Mucosa of descending colon (tissue), 3 donors: ENCODE measurements at regions not wholly inside any gene's neighbourhood (a gene's known extent, or its start where the extent isn't known, plus 50 kb on each side); places are given as distances from the start of the nearest gene placed in this dataset.

ENCODE experiments used
- ATAC-seq: fragments of 200-7000 bp; cut with Tn5 transposase; one replicate; pipeline ENCODE4 v1.9.1; 2020; ENCODE audit warnings: mild to moderate bottlenecking, moderate library complexity
- DNase-seq, 3 donors: peaks; one replicate each; pipeline ENCODE4 v3.0.0-alpha.2; 2020
- H3K36me3 ChIP-seq: fragments of 200-600 bp; one replicate; pipeline ENCODE4 v1.8.0; 2021; ENCODE audit warnings: low read depth, mild to moderate bottlenecking
- H3K4me1 ChIP-seq: fragments of 200-600 bp; one replicate; pipeline ENCODE4 v1.8.0; 2021; ENCODE audit warnings: low read depth, mild to moderate bottlenecking
- H3K4me3 ChIP-seq: fragments of 200-600 bp; one replicate; pipeline ENCODE4 v1.8.0; 2021; ENCODE audit warnings: mild to moderate bottlenecking
- H3K9me3 ChIP-seq: fragments of 200-600 bp; one replicate; pipeline ENCODE4 v1.8.0; 2021; ENCODE audit warnings: mild to moderate bottlenecking
- CTCF ChIP-seq: fragments of 200-600 bp; IDR thresholded peaks from one replicate; pipeline ENCODE4 v1.8.0; 2022; ENCODE audit warnings: antibody characterized with exemption, mild to moderate bottlenecking
- intact Hi-C, 2 donors: fragments of 100-400 bp; cut with DNase I in 1 of 2; cut with micrococcal nuclease in 1 of 2; formaldehyde crosslinking; loops; one replicate each; pipeline versions ENCODE4 v1.11.0 to v1.11.1; 2022; cut with DNase I, micrococcal nuclease
- donor health status: DM: no; HTN: no; CAD: no; lungs with moderate emphysema.
- donor health status: DM: no; HTN: no; CAD: no.
- donor health status: DM: no; HTN: yes; CAD: no.

DNA sequence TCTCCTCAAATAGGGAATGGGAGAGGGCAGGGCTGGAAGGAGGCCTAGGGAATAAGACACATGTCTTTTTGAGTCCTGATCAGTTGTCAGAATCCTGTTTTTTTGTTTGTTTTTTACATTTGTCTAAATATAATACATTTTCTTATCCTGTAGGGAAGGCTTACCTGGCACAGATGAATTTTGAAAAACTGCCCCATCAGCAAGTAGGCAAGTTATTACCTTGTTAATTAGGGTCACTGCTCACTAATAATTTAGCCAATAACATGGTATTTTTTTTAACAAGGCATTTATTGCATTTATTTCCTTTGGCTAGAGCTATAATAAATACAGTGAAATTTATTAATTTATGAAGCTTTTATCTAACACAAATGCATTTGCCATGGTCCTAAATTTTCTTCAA is 423.2 kb upstream of the ONECUT1 start:
- Histone ChIP-seq H3K4me1 (no peaks in the 10 kb centered on the region), H3K9me3 (no peaks in the 10 kb centered on the region), H3K4me3 (no peak overlapping the region), H3K36me3 (no peaks in the 10 kb centered on the region)
- ATAC-seq (no peak), DNase-seq (no peak)
- TF ChIP-seq CTCF: no peak
- intact Hi-C loops: loop anchor here in 1 of 2 donors (10.0 kb wide), 1 partner anchor 61 kb away; no protein-coding TSS in a partner anchor

DNA sequence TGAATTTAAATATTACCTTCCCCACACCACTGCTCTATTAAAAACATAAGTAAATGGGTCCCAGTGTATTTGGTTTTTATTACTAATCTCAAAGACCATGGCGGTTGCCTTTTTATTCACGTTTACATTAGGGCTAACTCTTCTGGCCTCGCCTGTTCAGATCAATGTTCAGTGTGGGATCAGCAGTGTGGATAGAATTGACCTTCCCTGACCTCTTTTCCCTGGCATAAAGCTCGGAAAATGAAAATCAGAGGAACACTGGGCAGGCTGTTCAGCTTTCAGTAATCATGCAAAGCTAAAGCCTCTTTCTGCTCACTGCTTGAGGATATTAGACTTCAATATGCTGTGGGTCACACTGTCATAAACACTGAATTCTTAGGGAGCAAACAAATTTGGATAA is 422.6 kb upstream of the ONECUT1 start:
- DNase-seq (no peak), ATAC-seq (no peak)
- intact Hi-C loops: loop anchor here in 1 of 2 donors (10.0 kb wide), 1 partner anchor 62 kb away; no protein-coding TSS in a partner anchor
- TF ChIP-seq CTCF: no peak
- Histone ChIP-seq H3K36me3 (no peaks in the 10 kb centered on the region), H3K4me3 (no peak overlapping the region), H3K9me3 (no peaks in the 10 kb centered on the region), H3K4me1 (no peaks in the 10 kb centered on the region)

- TF ChIP-seq CTCF: no peak
- DNase-seq: no peak
- no peaks in the 10 kb centered on the region for H3K9me3 ChIP-seq
- no peak overlapping the region for H3K4me3 ChIP-seq
- intact Hi-C loops: loop anchor here in 1 of 2 donors (10.0 kb wide), 1 partner anchor 64 kb away; no protein-coding TSS in a partner anchor
- ATAC-seq: no peak
- no peaks in the 10 kb centered on the region for H3K4me1 ChIP-seq
- no peaks in the 10 kb centered on the region for H3K36me3 ChIP-seq
Measured at GRCh38 chr15:53210653-53211052, 420.5 kb upstream of the ONECUT1 start.

DNA sequence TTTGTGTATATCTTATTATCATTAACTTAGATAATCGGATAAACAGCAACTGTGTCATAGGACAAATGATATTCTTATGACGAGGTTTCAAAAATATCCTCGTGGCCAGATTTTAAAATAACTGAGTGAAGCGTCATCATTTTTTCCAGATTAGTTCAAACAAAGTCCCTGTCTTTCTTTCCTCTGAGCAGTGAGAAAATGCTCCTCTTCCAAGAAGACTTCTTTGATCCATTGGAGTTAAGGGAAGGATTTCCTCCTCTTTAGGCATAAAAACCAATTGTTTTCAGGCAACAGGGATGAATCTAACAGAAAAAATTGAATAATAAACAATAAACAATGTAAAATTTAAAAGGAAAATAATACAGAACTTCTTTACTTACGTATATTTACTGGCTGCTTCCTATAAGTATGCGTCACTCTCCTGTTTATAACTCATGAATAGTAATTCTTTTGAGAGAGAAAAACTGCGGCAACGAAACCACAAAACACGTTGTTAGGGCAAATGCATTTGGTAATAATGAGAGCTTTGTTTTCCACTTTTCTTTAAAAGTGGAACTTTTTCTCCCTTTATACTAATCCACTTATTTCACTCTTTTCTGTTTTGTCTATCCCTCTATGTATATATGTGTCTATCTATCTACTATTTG is 419.4 kb upstream of the ONECUT1 start:
- Histone ChIP-seq H3K9me3 (no peaks in the 10 kb centered on the region), H3K36me3 (no peaks in the 10 kb centered on the region), H3K4me3 (no peak overlapping the region), H3K4me1 (no peaks in the 10 kb centered on the region)
- DNase-seq (no peak), ATAC-seq (no peak)
- intact Hi-C loops: loop anchor here in 1 of 2 donors (10.0 kb wide), 1 partner anchor 65 kb away; no protein-coding TSS in a partner anchor
- TF ChIP-seq CTCF: no peak

- intact Hi-C loops: no loop called here
- no peak for TF ChIP-seq CTCF
- Histone ChIP-seq H3K4me1 (no peaks in the 10 kb centered on the region), H3K9me3 (no peaks in the 10 kb centered on the region), H3K36me3 (no peaks in the 10 kb centered on the region), H3K4me3 (no peak overlapping the region)
- ATAC-seq: no peak
- DNase-seq: no peak
Measured at GRCh38 chr15:53208751-53209150, 418.6 kb upstream of the ONECUT1 start.
